ENCODE measurements at regions not wholly inside any gene's neighbourhood (a gene's known extent, or its start where the extent isn't known, plus 50 kb on each side); places are given as distances from the start of the nearest gene placed in this dataset.

GRCh38 chr6:80742481-80742880, 636.0 kb downstream of the BCKDHB start:
- TF ChIP-seq CTCF (IDR thresholded peaks at IDR 0.05; ENCODE audit: low read depth, low read length, missing control alignments) = no peak
- no peak overlapping the region for H3K4me3 ChIP-seq (ENCODE audit: low read depth, low read length)
- no peak for DNase-seq (ENCODE audit: low read depth)

- TF ChIP-seq CTCF (IDR thresholded peaks at IDR 0.05; ENCODE audit: low read depth, low read length, missing control alignments) = no peak
- no peak for DNase-seq (ENCODE audit: low read depth)
- no peak overlapping the region for H3K4me3 ChIP-seq (ENCODE audit: low read depth, low read length)
Observed at GRCh38 chr6:80733641-80734040, 627.2 kb downstream of the BCKDHB start.

GRCh38 chr6:80728830-80729229, 622.4 kb downstream of the BCKDHB start:
- TF ChIP-seq CTCF (IDR thresholded peaks at IDR 0.05; ENCODE audit: low read depth, low read length, missing control alignments) = no peak
- no peak overlapping the region for H3K4me3 ChIP-seq (ENCODE audit: low read depth, low read length)
- no peak for DNase-seq (ENCODE audit: low read depth)

- no peak for TF ChIP-seq CTCF (IDR thresholded peaks at IDR 0.05; ENCODE audit: low read depth, low read length, missing control alignments)
- H3K4me3 ChIP-seq (ENCODE audit: low read depth, low read length) = no peak overlapping the region
- no peak for DNase-seq (ENCODE audit: low read depth)
Observed at GRCh38 chr6:80728101-80728750, 621.8 kb downstream of the BCKDHB start.

- no peak for TF ChIP-seq CTCF (IDR thresholded peaks at IDR 0.05; ENCODE audit: low read depth, low read length, missing control alignments)
- DNase-seq (ENCODE audit: low read depth) = no peak
- no peak overlapping the region for H3K4me3 ChIP-seq (ENCODE audit: low read depth, low read length)
Observed at GRCh38 chr6:80725156-80725930, 618.9 kb downstream of the BCKDHB start.

- TF ChIP-seq CTCF (IDR thresholded peaks at IDR 0.05; ENCODE audit: low read depth, low read length, missing control alignments) = no peak
- DNase-seq (ENCODE audit: low read depth) = no peak
Observed at GRCh38 chr6:80720824-80721223, 614.4 kb downstream of the BCKDHB start.

More at GRCh38 chr6:80720824-80721223, 614.4 kb downstream of the BCKDHB start:
- H3K4me3 ChIP-seq (ENCODE audit: low read depth, low read length) = no peak overlapping the region

Measured in GM12864 (cell line).